Endodermal cell (in vitro differentiated cells): ENCODE measurements at regions not wholly inside any gene's neighbourhood (a gene's known extent, or its start where the extent isn't known, plus 50 kb on each side); places are given as distances from the start of the nearest gene placed in this dataset.
"Not testable (repeated sequence)": the region's sequence is repeated elsewhere in the genome, so short reads cannot be mapped to it uniquely, and the experiment has no call there.

Experiments
- DNase-seq: peaks from one replicate; pipeline ENCODE4 v3.0.0-alpha.2; 2017
- H3K27ac ChIP-seq: 2 replicates; pipeline ENCODE4 v1.5.1; 2013; ENCODE audit warnings: mild to moderate bottlenecking, low read depth, low read length, moderate library complexity
- H3K27me3 ChIP-seq: 2 replicates; pipeline ENCODE4 v1.6.1; 2013; ENCODE audit warnings: mild to moderate bottlenecking, low read length, moderate library complexity; ENCODE audit not compliant: insufficient read depth, control insufficient read depth, poor library complexity, severe bottlenecking
- H3K36me3 ChIP-seq: 2 replicates; pipeline ENCODE4 v1.7.0; 2013; ENCODE audit warnings: mild to moderate bottlenecking, low read length, moderate library complexity; ENCODE audit not compliant: control insufficient read depth, insufficient read depth
- H3K4me1 ChIP-seq: one replicate; pipeline ENCODE4 v1.7.0; 2013; ENCODE audit warnings: low read length; ENCODE audit not compliant: control insufficient read depth, insufficient read depth
- H3K4me3 ChIP-seq: 2 replicates; pipeline ENCODE4 v1.5.1; 2013; ENCODE audit warnings: mild to moderate bottlenecking, low read length, moderate library complexity
- H3K9ac ChIP-seq: 2 replicates; pipeline ENCODE4 v1.6.1; 2013; ENCODE audit warnings: mild to moderate bottlenecking, low read length, moderate library complexity; ENCODE audit not compliant: poor library complexity, severe bottlenecking; ENCODE audit errors: extremely low read depth
- H3K9me3 ChIP-seq: 2 replicates; pipeline ENCODE4 v1.6.1; 2013; ENCODE audit warnings: mild to moderate bottlenecking, low read length, moderate library complexity; ENCODE audit not compliant: control insufficient read depth
- H3K27ac Mint-ChIP-seq: 2 replicates; pipeline ENCODE4 v1.8.0; 2020; ENCODE audit warnings: mixed read lengths
- H3K27me3 Mint-ChIP-seq: 2 replicates; pipeline ENCODE4 v1.8.0; 2021; ENCODE audit warnings: mild to moderate bottlenecking, mixed read lengths; ENCODE audit not compliant: insufficient read depth
- H3K36me3 Mint-ChIP-seq: 2 replicates; pipeline ENCODE4 v1.8.0; 2020; ENCODE audit warnings: low read depth, mixed read lengths
- H3K4me1 Mint-ChIP-seq: 2 replicates; pipeline ENCODE4 v1.8.0; 2020; ENCODE audit warnings: mixed read lengths
- H3K4me3 Mint-ChIP-seq: 2 replicates; pipeline ENCODE4 v1.8.0; 2020; ENCODE audit warnings: mild to moderate bottlenecking, moderate library complexity, mixed read lengths
- H3K9me3 Mint-ChIP-seq: 2 replicates; pipeline ENCODE4 v1.8.0; 2020; ENCODE audit warnings: mild to moderate bottlenecking, mixed read lengths
- CTCF ChIP-seq: fragments of 200-600 bp; sonication (generic); conservative IDR thresholded peaks from 2 replicates; pipeline ENCODE4 v1.5.0; 2021; ENCODE audit warnings: antibody characterized with exemption, mild to moderate bottlenecking
- WGBS, 2 experiments: methylation state at CpG; one replicate each; pipeline versions ENCODE4 v1.1.5 to v1.1.7; 2013; ENCODE audit warnings: missing lambda C conversion rate in 2 of 2, mixed read lengths in 1 of 2; ENCODE audit not compliant: insufficient coverage in 1 of 2, insufficient read length in 1 of 2; 5-methylcytosine and 5-hydroxymethylcytosine counted together

GRCh38 chr10:105579112-105579511 is 938.0 kb downstream of the SORCS3 start:
- H3K27ac Mint-ChIP-seq = no peak overlapping the region
- no peak overlapping the region for H3K4me3 Mint-ChIP-seq
- Histone ChIP-seq H3K9ac (no peak overlapping the region), H3K9me3 (no peaks in the 10 kb centered on the region), H3K4me1 (peaks cover 9% of the 10 kb centered on the region), H3K4me3 (no peak overlapping the region), H3K27ac (no peak overlapping the region), H3K27me3 (peaks cover 7% of the 10 kb centered on the region), H3K36me3 (no peaks in the 10 kb centered on the region)
- H3K36me3 Mint-ChIP-seq = no peaks in the 10 kb centered on the region
- no peak for TF ChIP-seq CTCF
- 94 to 100% methylated on average over 5 of the region's 5 CpGs for WGBS, 2 experiments
- no peak for DNase-seq
- H3K9me3 Mint-ChIP-seq = no peaks in the 10 kb centered on the region
- H3K27me3 Mint-ChIP-seq = peaks cover 21% of the 10 kb centered on the region
- peaks cover 13% of the 10 kb centered on the region for H3K4me1 Mint-ChIP-seq

- Mint-ChIP-seq H3K36me3 (no peaks in the 10 kb centered on the region), H3K4me1 (peaks cover 13% of the 10 kb centered on the region), H3K9me3 (peaks cover 3% of the 10 kb centered on the region), H3K27me3 (peaks cover 21% of the 10 kb centered on the region), H3K4me3 (no peak overlapping the region), H3K27ac (no peak overlapping the region)
- no peak overlapping the region for H3K27ac ChIP-seq
- TF ChIP-seq CTCF = no peak
- H3K36me3 ChIP-seq = no peaks in the 10 kb centered on the region
- H3K9me3 ChIP-seq = no peaks in the 10 kb centered on the region
- DNase-seq = no peak
- WGBS, 2 experiments = 89 to 91% methylated on average over 4 of the region's 4 CpGs
- no peak overlapping the region for H3K9ac ChIP-seq
- peak overlapping the region; percentile 12 for H3K4me3 ChIP-seq
- peaks cover 7% of the 10 kb centered on the region for H3K27me3 ChIP-seq
- H3K4me1 ChIP-seq = peaks cover 9% of the 10 kb centered on the region
Observed at GRCh38 chr10:105577865-105578607, 936.9 kb downstream of the SORCS3 start.

DNA sequence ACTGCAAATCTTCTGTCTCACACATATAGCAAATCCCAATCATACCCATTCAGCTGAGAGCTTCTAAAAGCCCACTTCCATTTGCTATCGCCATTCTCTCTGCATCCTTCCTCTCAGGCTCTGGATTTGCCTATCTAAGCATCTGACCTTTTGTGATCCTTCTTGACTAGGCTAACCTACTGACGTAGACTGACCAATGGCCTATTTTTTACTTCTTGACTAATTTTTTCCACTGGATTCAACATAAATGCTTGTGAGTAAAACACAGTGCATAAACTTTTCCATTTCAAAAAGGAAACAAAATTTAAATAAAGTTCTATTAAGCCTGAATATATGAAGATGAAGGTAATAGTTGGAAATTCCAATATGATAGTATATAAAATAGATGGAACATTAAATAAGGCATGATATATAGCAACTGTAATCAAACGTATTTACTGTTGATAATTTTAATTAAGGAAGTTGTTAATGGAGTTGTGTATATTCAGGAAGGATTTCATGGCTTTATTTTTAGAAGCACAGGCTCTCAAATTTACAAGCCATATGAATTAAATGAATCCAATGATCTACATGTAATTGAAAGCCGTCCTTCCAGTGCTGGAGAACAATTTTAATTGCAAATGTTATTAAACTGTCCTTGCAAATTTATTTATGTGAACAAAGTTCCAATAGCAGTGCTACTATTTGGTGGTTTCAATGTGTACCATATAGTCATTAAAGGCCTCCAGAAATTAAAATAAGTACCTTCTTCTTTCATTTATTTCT is 918.4 kb downstream of the SORCS3 start:
- DNase-seq = no peak
- Mint-ChIP-seq H3K4me3 (no peak overlapping the region), H3K4me1 (no peaks in the 10 kb centered on the region), H3K27ac (no peak overlapping the region), H3K9me3 (peaks cover 4% of the 10 kb centered on the region), H3K36me3 (no peaks in the 10 kb centered on the region), H3K27me3 (no peaks in the 10 kb centered on the region)
- H3K4me3 ChIP-seq = no peak overlapping the region
- no peaks in the 10 kb centered on the region for H3K27me3 ChIP-seq
- H3K9me3 ChIP-seq = no peaks in the 10 kb centered on the region
- no peak for TF ChIP-seq CTCF
- no peak overlapping the region for H3K27ac ChIP-seq
- no peaks in the 10 kb centered on the region for H3K36me3 ChIP-seq
- no peaks in the 10 kb centered on the region for H3K4me1 ChIP-seq
- 91 to 95% methylated on average over 2 to 4 of the region's 4 CpGs for WGBS, 2 experiments
- no peak overlapping the region for H3K9ac ChIP-seq

GRCh38 chr10:105550453-105550852 is 909.4 kb downstream of the SORCS3 start:
- H3K27me3 ChIP-seq, H3K4me3 Mint-ChIP-seq, H3K4me3 ChIP-seq, DNase-seq, H3K4me1 Mint-ChIP-seq, H3K9ac ChIP-seq, H3K4me1 ChIP-seq, H3K27ac ChIP-seq, H3K36me3 Mint-ChIP-seq, H3K36me3 ChIP-seq, H3K27ac Mint-ChIP-seq: not testable (repeated sequence)
- H3K9me3 Mint-ChIP-seq = peaks cover 14% of the 10 kb centered on the region
- H3K9me3 ChIP-seq = peaks cover 11% of the 10 kb centered on the region
- 88% methylated on average over 13 of the region's 13 CpGs; no CpG with 5 or more reads in 1 of the 2 experiments for WGBS, 2 experiments
- peaks cover 10% of the 10 kb centered on the region for H3K27me3 Mint-ChIP-seq
